HG02588 (cell line): ENCODE measurements at regions not wholly inside any gene's neighbourhood (a gene's known extent, or its start where the extent isn't known, plus 50 kb on each side); places are given as distances from the start of the nearest gene placed in this dataset.

Source experiments
- ATAC-seq: cut with Tn5 transposase; IDR thresholded peaks from one replicate; pipeline ENCODE4 v1.9.1; 2021; ENCODE audit warnings: mild to moderate bottlenecking, moderate library complexity; ENCODE audit not compliant: unreplicated experiment

DNA sequence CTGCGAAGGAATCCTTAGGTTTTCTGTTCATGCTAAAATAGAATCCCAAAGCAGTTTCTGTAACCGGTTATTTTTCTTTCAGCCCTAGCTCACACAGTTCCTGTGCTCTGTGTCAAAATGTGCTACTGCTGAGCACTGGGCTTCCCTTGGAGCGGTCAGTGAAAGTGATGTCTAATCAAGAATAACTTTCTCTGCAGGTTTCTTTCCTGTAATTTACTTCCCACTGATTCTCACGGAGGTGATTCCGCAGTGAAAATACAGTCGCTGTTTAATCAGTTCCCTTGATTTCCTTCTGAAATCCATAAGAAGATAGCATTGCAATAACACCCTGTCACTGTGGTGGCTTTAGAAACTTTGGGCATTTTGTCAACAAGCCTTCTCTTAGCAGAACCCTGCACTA, 112.0 kb upstream of the ISL1 start:
- no peak for ATAC-seq

GRCh38 chr5:51273021-51273420, 110.2 kb upstream of the ISL1 start:
- no peak for ATAC-seq

GRCh38 chr5:51273871-51274270, 109.4 kb upstream of the ISL1 start:
- no peak for ATAC-seq

DNA sequence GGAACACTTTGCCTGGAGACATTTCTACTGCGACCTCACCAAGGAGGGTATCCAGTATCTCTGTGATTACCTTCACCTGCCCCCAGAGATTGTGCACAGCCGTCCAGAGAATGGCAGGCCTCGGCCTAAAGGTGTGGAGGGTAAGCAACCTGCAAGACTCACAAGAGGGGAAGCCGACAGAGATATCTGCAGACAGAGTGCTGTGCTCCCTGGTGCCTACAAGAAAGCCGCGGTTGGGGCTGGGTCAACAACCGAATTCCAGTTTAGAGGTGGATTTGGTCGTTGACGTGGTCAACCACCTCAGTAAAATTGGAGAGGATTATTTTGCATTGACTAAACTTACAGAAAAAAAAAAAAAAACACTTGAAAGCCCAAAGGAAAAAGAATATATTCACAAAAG, 107.8 kb upstream of the ISL1 start:
- ATAC-seq = no peak

DNA sequence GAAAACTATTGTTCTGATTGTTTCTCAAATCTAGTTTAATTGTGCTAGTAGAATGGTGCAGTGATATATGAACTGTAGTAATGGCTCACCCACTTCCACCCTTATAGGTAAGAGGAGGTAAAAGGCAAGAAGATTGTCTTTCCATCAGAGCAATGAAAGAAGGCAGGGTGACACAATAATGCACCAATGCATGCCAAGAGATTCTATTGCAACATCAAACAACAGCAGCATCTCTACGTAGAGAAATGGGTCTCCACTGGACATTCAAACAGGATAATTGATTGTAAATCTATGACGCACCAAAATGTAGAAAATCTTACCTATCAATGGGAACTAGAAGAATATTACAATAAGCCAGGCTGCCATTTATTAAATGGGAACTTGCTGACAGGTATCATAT, 107.0 kb upstream of the ISL1 start:
- no peak for ATAC-seq

GRCh38 chr5:51278539-51278938, 104.7 kb upstream of the ISL1 start:
- ATAC-seq = no peak

- no peak for ATAC-seq
These were observed 103.1 kb upstream of the ISL1 start for GRCh38 chr5:51279983-51280706.

GRCh38 chr5:51286046-51286445, 97.2 kb upstream of the ISL1 start:
- no peak for ATAC-seq

GRCh38 chr5:51302343-51302742, 80.9 kb upstream of the ISL1 start:
- no peak for ATAC-seq

DNA sequence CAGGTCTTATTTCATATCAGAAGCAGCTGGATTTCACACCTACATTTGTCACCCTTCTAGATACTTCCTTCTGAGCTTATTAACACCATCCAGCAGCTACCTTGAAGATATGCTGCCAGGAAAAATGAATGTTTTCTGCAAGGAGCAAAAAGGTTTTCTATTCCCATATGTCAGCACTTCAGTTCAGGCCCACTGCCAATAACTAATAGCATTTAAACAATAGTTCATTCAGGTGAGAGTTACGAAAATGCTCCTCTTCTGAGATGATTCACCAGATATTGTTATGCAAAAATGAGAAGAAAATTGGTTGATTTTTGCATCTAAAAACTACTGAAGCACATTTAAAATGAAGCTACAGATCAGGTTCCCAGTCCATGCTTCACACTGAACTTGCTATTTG, 56.4 kb upstream of the ISL1 start:
- no peak for ATAC-seq
